OCI-LY3 (cell line): ENCODE measurements at regions not wholly inside any gene's neighbourhood (a gene's known extent, or its start where the extent isn't known, plus 50 kb on each side); places are given as distances from the start of the nearest gene placed in this dataset.

Source experiments
- H2AFZ ChIP-seq: fragments of 200-600, 300-600 bp; shearing (Covaris generic); 2 replicates; pipeline ENCODE4 v1.6.0; 2014; ENCODE audit warnings: antibody characterized with exemption, low read depth, low read length
- H3K27ac ChIP-seq: fragments of 200-600, 300-600 bp; sonication (generic); 2 replicates; pipeline ENCODE4 v1.5.1; 2014; ENCODE audit warnings: mild to moderate bottlenecking, low read length, moderate library complexity, mixed read lengths
- H3K27me3 ChIP-seq: fragments of 200-600, 300-600 bp; sonication (generic); 2 replicates; pipeline ENCODE4 v1.6.1; 2014; ENCODE audit warnings: low read depth, low read length, mixed read lengths
- H3K36me3 ChIP-seq: fragments of 200-600, 300-600 bp; sonication (generic); replicated peaks from 2 replicates; pipeline ENCODE3; 2014; ENCODE audit warnings: low read depth, low read length, mixed read lengths
- H3K4me1 ChIP-seq: fragments of 300-600, 200-600 bp; sonication (generic); 2 replicates; pipeline ENCODE4 v1.6.1; 2014; ENCODE audit warnings: low read length, mixed read lengths
- H3K4me2 ChIP-seq: fragments of 200-600, 300-600 bp; sonication (generic); 2 replicates; pipeline ENCODE4 v1.6.1; 2014; ENCODE audit warnings: low read length, mixed read lengths
- H3K4me3 ChIP-seq: fragments of 300-600, 200-600 bp; sonication (generic); 2 replicates; pipeline ENCODE4 v1.5.1; 2014; ENCODE audit warnings: antibody characterized with exemption, mild to moderate bottlenecking, low read length, moderate library complexity
- H3K79me2 ChIP-seq: fragments of 300-600, 200-600 bp; shearing (Covaris generic); 2 replicates; pipeline ENCODE4 v1.6.1; 2014; ENCODE audit warnings: mild to moderate bottlenecking, low read length, mixed read lengths
- H3K9ac ChIP-seq: fragments of 300-600, 200-600 bp; shearing (Covaris generic); 2 replicates; pipeline ENCODE4 v1.6.0; 2014; ENCODE audit warnings: mild to moderate bottlenecking, low read length, moderate library complexity
- H3K9me3 ChIP-seq: fragments of 200-600, 300-600 bp; shearing (Covaris generic); 2 replicates; pipeline ENCODE4 v1.6.1; 2014; ENCODE audit warnings: low read length, mixed read lengths; ENCODE audit not compliant: insufficient read depth
- H4K20me1 ChIP-seq: fragments of 200-600, 300-600 bp; sonication (generic); 2 replicates; pipeline ENCODE4 v1.6.1; 2016; ENCODE audit warnings: low read length, mixed read lengths; ENCODE audit not compliant: insufficient read depth
- EZH2phosphoT487 ChIP-seq: fragments of 200-600 bp; shearing (Covaris generic); IDR thresholded peaks from 2 replicates; pipeline ENCODE4 v1.6.1; 2018; ENCODE audit warnings: antibody characterized with exemption, mixed run types, low read depth
- TF ChIP-seq, protein P1 (sequence below): fragments of 200-600, 300-600 bp; sonication (generic); IDR thresholded peaks from 2 replicates; pipeline ENCODE4 v1.5.1; 2014; ENCODE audit warnings: antibody characterized with exemption, low read length, low read depth

DNA sequence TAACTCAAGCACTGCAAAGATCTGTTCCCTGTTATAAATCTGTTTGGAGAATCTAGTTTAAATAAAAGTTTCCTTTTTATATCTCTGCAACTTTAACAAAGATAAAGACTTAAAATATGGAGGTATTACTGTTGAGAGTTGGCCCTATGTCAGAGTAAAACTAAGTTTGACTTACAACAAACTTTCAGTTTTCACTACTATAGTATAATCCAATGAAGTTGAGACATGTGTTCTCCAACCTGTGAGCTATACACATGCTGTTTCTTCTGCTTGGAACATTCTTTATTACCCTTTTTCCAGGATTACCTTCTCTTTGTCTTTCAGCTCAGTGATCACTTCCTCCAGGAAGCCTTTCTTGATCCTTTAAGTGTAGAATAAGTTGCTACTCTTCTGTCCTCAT is 1109.3 kb downstream of the MAT2B start:
- Histone ChIP-seq H3K9ac (no peak overlapping the region), H3K4me1 (no peaks in the 10 kb centered on the region), H3K27ac (no peak overlapping the region), H3K79me2 (no peaks in the 10 kb centered on the region), H3K4me3 (no peak overlapping the region), H3K9me3 (no peaks in the 10 kb centered on the region), H2AFZ (no peak overlapping the region), H3K36me3 (no peaks in the 10 kb centered on the region), H3K27me3 (no peaks in the 10 kb centered on the region), H3K4me2 (no peak overlapping the region), H4K20me1 (no peaks in the 10 kb centered on the region)
- TF ChIP-seq, protein P1, sequence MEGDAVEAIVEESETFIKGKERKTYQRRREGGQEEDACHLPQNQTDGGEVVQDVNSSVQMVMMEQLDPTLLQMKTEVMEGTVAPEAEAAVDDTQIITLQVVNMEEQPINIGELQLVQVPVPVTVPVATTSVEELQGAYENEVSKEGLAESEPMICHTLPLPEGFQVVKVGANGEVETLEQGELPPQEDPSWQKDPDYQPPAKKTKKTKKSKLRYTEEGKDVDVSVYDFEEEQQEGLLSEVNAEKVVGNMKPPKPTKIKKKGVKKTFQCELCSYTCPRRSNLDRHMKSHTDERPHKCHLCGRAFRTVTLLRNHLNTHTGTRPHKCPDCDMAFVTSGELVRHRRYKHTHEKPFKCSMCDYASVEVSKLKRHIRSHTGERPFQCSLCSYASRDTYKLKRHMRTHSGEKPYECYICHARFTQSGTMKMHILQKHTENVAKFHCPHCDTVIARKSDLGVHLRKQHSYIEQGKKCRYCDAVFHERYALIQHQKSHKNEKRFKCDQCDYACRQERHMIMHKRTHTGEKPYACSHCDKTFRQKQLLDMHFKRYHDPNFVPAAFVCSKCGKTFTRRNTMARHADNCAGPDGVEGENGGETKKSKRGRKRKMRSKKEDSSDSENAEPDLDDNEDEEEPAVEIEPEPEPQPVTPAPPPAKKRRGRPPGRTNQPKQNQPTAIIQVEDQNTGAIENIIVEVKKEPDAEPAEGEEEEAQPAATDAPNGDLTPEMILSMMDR = no peak
- no peak for TF ChIP-seq EZH2phosphoT487

DNA sequence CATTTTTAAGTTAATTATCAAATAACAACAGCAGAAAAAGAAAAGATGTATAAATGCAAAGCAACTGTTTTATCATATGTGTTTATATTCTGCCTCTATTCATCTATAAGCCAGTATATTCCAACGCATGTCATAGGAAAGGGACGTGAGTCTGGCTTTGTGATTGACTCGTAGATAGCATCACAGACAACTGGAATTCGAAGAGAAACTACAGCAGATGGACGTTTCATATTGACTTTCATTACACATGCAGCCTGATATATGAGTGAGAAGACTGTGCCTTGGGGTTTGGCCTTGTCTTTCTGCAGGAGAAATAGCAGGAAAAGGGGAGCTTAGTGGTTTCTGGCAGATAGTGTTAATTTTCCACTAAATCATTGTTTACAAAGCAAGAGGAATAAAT is 1111.9 kb downstream of the MAT2B start:
- Histone ChIP-seq H2AFZ (no peak overlapping the region), H3K9me3 (no peaks in the 10 kb centered on the region), H3K9ac (no peak overlapping the region), H3K27me3 (no peaks in the 10 kb centered on the region), H4K20me1 (no peaks in the 10 kb centered on the region), H3K27ac (no peak overlapping the region), H3K4me3 (no peak overlapping the region), H3K79me2 (no peaks in the 10 kb centered on the region), H3K36me3 (no peaks in the 10 kb centered on the region), H3K4me1 (no peaks in the 10 kb centered on the region), H3K4me2 (no peak overlapping the region)
- TF ChIP-seq, protein P1 = no peak
- no peak for TF ChIP-seq EZH2phosphoT487

GRCh38 chr5:164627021-164627420 is 1121.6 kb downstream of the MAT2B start:
- H3K36me3 ChIP-seq = no peaks in the 10 kb centered on the region
- H3K4me1 ChIP-seq = no peaks in the 10 kb centered on the region
- H4K20me1 ChIP-seq = no peaks in the 10 kb centered on the region
- H3K4me2 ChIP-seq = no peak overlapping the region
- no peak overlapping the region for H3K27ac ChIP-seq
- H3K9me3 ChIP-seq = no peaks in the 10 kb centered on the region
- no peak overlapping the region for H3K9ac ChIP-seq
- TF ChIP-seq, protein P1 = no peak
- TF ChIP-seq EZH2phosphoT487 = no peak
- no peaks in the 10 kb centered on the region for H3K79me2 ChIP-seq
- H3K27me3 ChIP-seq = no peaks in the 10 kb centered on the region
- H2AFZ ChIP-seq = no peak overlapping the region
- no peak overlapping the region for H3K4me3 ChIP-seq

DNA sequence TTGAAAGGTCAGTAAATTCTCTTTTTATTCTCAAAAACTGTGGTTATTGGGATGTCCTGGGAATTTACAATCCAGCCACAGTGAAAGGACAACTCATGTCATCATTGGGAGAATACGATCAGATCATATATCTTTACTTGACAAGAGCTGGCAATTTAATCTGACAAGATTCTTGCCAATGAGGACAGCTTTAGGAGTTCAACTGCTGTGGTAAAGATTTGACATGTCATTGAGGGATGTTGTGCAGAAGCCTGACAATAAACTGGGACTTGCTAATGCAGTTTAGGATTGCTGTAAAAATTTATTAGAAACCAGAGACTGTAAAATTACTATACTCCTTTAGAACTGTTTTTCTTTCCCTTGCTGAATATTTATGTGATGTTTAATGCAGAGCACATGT is 1131.0 kb downstream of the MAT2B start:
- Histone ChIP-seq H3K27me3 (no peaks in the 10 kb centered on the region), H3K79me2 (no peaks in the 10 kb centered on the region), H3K27ac (no peak overlapping the region), H3K4me1 (no peaks in the 10 kb centered on the region), H3K9ac (no peak overlapping the region), H4K20me1 (no peaks in the 10 kb centered on the region), H3K4me2 (no peak overlapping the region), H2AFZ (no peak overlapping the region), H3K4me3 (no peak overlapping the region), H3K9me3 (no peaks in the 10 kb centered on the region), H3K36me3 (no peaks in the 10 kb centered on the region)
- TF ChIP-seq EZH2phosphoT487 = no peak
- TF ChIP-seq, protein P1 = no peak
